H1 (cell line): ENCODE measurements at regions not wholly inside any gene's neighbourhood (a gene's known extent, or its start where the extent isn't known, plus 50 kb on each side); places are given as distances from the start of the nearest gene placed in this dataset.

Experiments
- CHD2 ChIP-seq: IDR thresholded peaks from 2 replicates; pipeline ENCODE4 v1.6.1; 2012; ENCODE audit warnings: low read length, improper control_type of control experiment
- EP300 ChIP-seq, 2 experiments: IDR thresholded peaks; 1 replicate in 1 of 2; 2 replicates in 1 of 2; pipeline ENCODE4 v1.6.1; 2011 to 2012; ENCODE audit warnings: low read depth in 2 of 2, low read length in 2 of 2, mild to moderate bottlenecking in 2 of 2, borderline replicate concordance in 1 of 2, inconsistent platforms in 1 of 2, moderate library complexity in 1 of 2
- TF ChIP-seq, protein P1 (sequence below): IDR thresholded peaks from 2 replicates; pipeline ENCODE4 v1.6.1; 2012; ENCODE audit warnings: inconsistent platforms

DNA sequence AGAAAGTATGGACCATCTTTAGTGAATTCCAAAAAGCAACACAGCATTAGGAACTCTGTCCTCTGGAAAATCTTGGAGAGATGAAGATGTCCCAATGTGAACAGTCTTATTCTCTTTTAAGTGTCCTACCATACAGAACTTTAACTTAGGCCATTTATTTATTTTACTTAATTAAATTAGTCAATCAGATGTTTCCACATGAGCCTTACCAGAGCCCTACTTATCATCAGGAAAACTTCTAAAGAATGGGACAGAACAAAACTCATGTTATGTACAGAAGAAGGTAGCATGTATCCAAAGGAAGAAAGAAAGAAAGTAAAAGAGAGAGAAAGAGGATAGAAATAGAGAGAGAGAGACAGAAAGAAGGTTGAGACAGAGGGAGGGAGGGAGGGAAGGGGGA is 276.4 kb downstream of the ETV1 start (continued):
- TF ChIP-seq EP300 (IDR thresholded peaks at IDR 0.05; ENCODE audit: borderline replicate concordance in 1 of 2, low read depth in 2 of 2, low read length in 2 of 2) = no peak
- TF ChIP-seq CHD2 = no peak
- TF ChIP-seq, protein P1, sequence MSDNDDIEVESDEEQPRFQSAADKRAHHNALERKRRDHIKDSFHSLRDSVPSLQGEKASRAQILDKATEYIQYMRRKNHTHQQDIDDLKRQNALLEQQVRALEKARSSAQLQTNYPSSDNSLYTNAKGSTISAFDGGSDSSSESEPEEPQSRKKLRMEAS = no peak
